Adrenal gland (tissue), 9 donors: ENCODE measurements at regions not wholly inside any gene's neighbourhood (a gene's known extent, or its start where the extent isn't known, plus 50 kb on each side); places are given as distances from the start of the nearest gene placed in this dataset.

Experiments
- DNase-seq, 7 donors: peaks; one replicate each; pipeline ENCODE4 v3.0.0-alpha.2; 2019 to 2020
- H3K27ac ChIP-seq, 5 donors: fragments of 200-600 bp; sonication (generic) in 4 of 5; 1 replicate in 3 of 5; 2 replicates in 2 of 5; pipeline versions ENCODE4 v1.5.1 to v1.8.0; 2016 to 2020; ENCODE audit warnings: mild to moderate bottlenecking in 1 of 5
- H3K27me3 ChIP-seq: fragments of 200-600 bp; 2 replicates; pipeline ENCODE4 v1.8.0; 2021
- H3K36me3 ChIP-seq, 2 donors: fragments of 200-600 bp; replicated peaks in 1 of 2; 1 replicate in 1 of 2; 2 replicates in 1 of 2; pipeline versions ENCODE4 v1.5.1 to v1.8.0; 2018 to 2022
- H3K4me1 ChIP-seq, 2 donors: fragments of 200-600 bp; replicated peaks in 1 of 2; 1 replicate in 1 of 2; 2 replicates in 1 of 2; pipeline versions ENCODE4 v1.5.1 to v1.8.0; 2018 to 2021
- H3K4me3 ChIP-seq, 4 donors: fragments of 200-600 bp; sonication (generic) in 3 of 4; one replicate each; pipeline ENCODE4 v1.5.1; 2016 to 2018
- H3K9me3 ChIP-seq, 3 donors: fragments of 200-600 bp; sonication (generic) in 1 of 3; replicated peaks in 1 of 3; 1 replicate in 2 of 3; 2 replicates in 1 of 3; pipeline versions ENCODE4 v1.5.1 to v1.8.0; 2016 to 2021
- CTCF ChIP-seq, 6 experiments: fragments of 450-650 bp in 4 of 6; fragments of 200-600 bp in 2 of 6; sonication (generic) in 1 of 6; IDR thresholded peaks; 1 replicate in 5 of 6; 2 replicates in 1 of 6; pipeline versions ENCODE4 v1.5.1 to v1.8.0; 2016 to 2021; ENCODE audit warnings: antibody characterized with exemption in 6 of 6, mild to moderate bottlenecking in 2 of 6, moderate library complexity in 1 of 6
- POLR2A ChIP-seq, 2 donors: fragments of 450-650 bp; IDR thresholded peaks; one replicate each; pipeline ENCODE4 v1.6.1; 2017; ENCODE audit warnings: antibody characterized with exemption in 2 of 2, mild to moderate bottlenecking in 2 of 2, moderate library complexity in 1 of 2
- WGBS, 4 donors: extraction: QIAGEN DNeasy Blood & Tissue Kit in 2 of 4; methylation state at CpG; one replicate each; pipeline versions ENCODE4 v1.1.5 to v1.1.7; 2013 to 2017; 5-methylcytosine and 5-hydroxymethylcytosine counted together
- intact Hi-C, 2 donors: fragments of 100-400 bp; cut with DNase I; formaldehyde crosslinking; loops; one replicate each; pipeline versions ENCODE4 v1.14.1 to v1.15.0; 2022 to 2023
- donor health status: healthy with polysubstance abuse.
- donor health status: Bipolar disorder and iron deficiency.
- donor health status: DM: yes; HTN: yes; CAD: no.
- donor health status: DM: no; HTN: no; CAD: no.
- donor health status: DM: no; HTN: no; CAD: no.

- H3K4me3 ChIP-seq, result no peak overlapping the region
- H3K9me3 ChIP-seq, result no peaks in the 10 kb centered on the region
- H3K27ac ChIP-seq, result no peak overlapping the region
- 67 to 75% (median 71%) methylated on average over 2 of the region's 2 CpGs for WGBS, 4 donors
- DNase-seq, result no peak
- no peak for TF ChIP-seq CTCF (IDR thresholded peaks at IDR 0.05)
- H3K27me3 ChIP-seq, result no peaks in the 10 kb centered on the region
- intact Hi-C loops, result no loop called here
- no peaks in the 10 kb centered on the region for H3K36me3 ChIP-seq
- no peaks in the 10 kb centered on the region for H3K4me1 ChIP-seq
These were observed 112.8 kb upstream of the EFNA5 start for GRCh38 chr5:107783551-107783950.

GRCh38 chr5:107782561-107783169, 111.9 kb upstream of the EFNA5 start:
- TF ChIP-seq CTCF (IDR thresholded peaks at IDR 0.05), result no peak
- no peak for TF ChIP-seq POLR2A (IDR thresholded peaks at IDR 0.05)
- no peak overlapping the region for H3K4me3 ChIP-seq
- no peak overlapping the region for H3K27ac ChIP-seq
- H3K9me3 ChIP-seq, result no peaks in the 10 kb centered on the region
- no peaks in the 10 kb centered on the region for H3K4me1 ChIP-seq
- intact Hi-C loops, result no loop called here
- H3K36me3 ChIP-seq, result no peaks in the 10 kb centered on the region
- no peak for DNase-seq
- H3K27me3 ChIP-seq, result no peaks in the 10 kb centered on the region
- 51 to 79% (median 68%) methylated on average over 4 of the region's 4 CpGs for WGBS, 4 donors

- TF ChIP-seq CTCF (IDR thresholded peaks at IDR 0.05) (no peak), POLR2A (IDR thresholded peaks at IDR 0.05) (no peak)
- Histone ChIP-seq H3K4me3 (no peak overlapping the region), H3K27ac (no peak overlapping the region), H3K27me3 (no peaks in the 10 kb centered on the region), H3K36me3 (no peaks in the 10 kb centered on the region), H3K9me3 (no peaks in the 10 kb centered on the region), H3K4me1 (no peaks in the 10 kb centered on the region)
- WGBS, 4 donors, result 18 to 32% (median 29%) methylated on average over 1 of the region's 1 CpG
- intact Hi-C loops, result no loop called here
- DNase-seq, result no peak
These were observed 110.7 kb upstream of the EFNA5 start for GRCh38 chr5:107781451-107781850.

- H3K4me1 ChIP-seq, result no peaks in the 10 kb centered on the region
- H3K9me3 ChIP-seq, result no peaks in the 10 kb centered on the region
- intact Hi-C loops, result no loop called here
- no peak for TF ChIP-seq POLR2A (IDR thresholded peaks at IDR 0.05)
- no peak for TF ChIP-seq CTCF (IDR thresholded peaks at IDR 0.05)
- no peaks in the 10 kb centered on the region for H3K27me3 ChIP-seq
- H3K36me3 ChIP-seq, result no peaks in the 10 kb centered on the region
- no peak for DNase-seq
- no peak overlapping the region for H3K4me3 ChIP-seq
- WGBS, 4 donors, result 83 to 91% (median 89%) methylated on average over 2 of the region's 2 CpGs
- no peak overlapping the region for H3K27ac ChIP-seq
These were observed 108.7 kb upstream of the EFNA5 start for GRCh38 chr5:107779437-107779836.
